ENCODE measurements at regions not wholly inside any gene's neighbourhood (a gene's known extent, or its start where the extent isn't known, plus 50 kb on each side); places are given as distances from the start of the nearest gene placed in this dataset.

DNA sequence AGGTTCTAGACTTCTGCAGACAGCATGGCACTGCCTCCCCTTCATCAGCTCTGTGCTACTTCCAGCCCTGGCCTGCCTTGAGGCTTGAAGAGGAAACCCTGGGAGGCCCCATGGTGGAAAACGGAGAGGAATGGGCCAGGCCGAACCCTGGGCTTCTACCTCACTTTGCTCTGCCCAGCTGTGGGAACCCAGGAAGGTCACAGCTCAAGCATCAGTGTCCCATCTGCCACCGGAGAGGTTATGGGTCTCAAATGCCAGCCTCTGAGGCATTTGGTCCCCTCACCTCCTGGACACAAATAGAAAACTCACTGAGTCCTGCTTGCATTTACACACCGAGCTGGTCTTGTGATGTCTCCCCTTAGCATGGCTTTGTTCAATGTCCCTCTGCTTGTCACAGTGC lies 80.1 kb upstream of the ALDH1B1 start:
- TF ChIP-seq, protein P1, sequence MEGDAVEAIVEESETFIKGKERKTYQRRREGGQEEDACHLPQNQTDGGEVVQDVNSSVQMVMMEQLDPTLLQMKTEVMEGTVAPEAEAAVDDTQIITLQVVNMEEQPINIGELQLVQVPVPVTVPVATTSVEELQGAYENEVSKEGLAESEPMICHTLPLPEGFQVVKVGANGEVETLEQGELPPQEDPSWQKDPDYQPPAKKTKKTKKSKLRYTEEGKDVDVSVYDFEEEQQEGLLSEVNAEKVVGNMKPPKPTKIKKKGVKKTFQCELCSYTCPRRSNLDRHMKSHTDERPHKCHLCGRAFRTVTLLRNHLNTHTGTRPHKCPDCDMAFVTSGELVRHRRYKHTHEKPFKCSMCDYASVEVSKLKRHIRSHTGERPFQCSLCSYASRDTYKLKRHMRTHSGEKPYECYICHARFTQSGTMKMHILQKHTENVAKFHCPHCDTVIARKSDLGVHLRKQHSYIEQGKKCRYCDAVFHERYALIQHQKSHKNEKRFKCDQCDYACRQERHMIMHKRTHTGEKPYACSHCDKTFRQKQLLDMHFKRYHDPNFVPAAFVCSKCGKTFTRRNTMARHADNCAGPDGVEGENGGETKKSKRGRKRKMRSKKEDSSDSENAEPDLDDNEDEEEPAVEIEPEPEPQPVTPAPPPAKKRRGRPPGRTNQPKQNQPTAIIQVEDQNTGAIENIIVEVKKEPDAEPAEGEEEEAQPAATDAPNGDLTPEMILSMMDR (IDR thresholded peaks at IDR 0.05; ENCODE audit: low read length): no peak
- TF ChIP-seq EZH2 (IDR thresholded peaks at IDR 0.05; ENCODE audit: borderline replicate concordance, low read length): no peak

All from OCI-LY1 (cell line).